Mesodermal cell (in vitro differentiated cells): ENCODE measurements at regions not wholly inside any gene's neighbourhood (a gene's known extent, or its start where the extent isn't known, plus 50 kb on each side); places are given as distances from the start of the nearest gene placed in this dataset.

Experiments
- H3K27ac ChIP-seq: 2 replicates; pipeline ENCODE4 v1.7.0; 2013; ENCODE audit warnings: mild to moderate bottlenecking, low read depth, low read length, moderate library complexity; ENCODE audit not compliant: severe bottlenecking
- H3K36me3 ChIP-seq: 2 replicates; pipeline ENCODE4 v1.7.1; 2013; ENCODE audit warnings: mild to moderate bottlenecking, low read length, moderate library complexity; ENCODE audit not compliant: control insufficient read depth, insufficient read depth
- H3K4me1 ChIP-seq: one replicate; pipeline ENCODE4 v1.7.1; 2013; ENCODE audit warnings: mild to moderate bottlenecking, low read length; ENCODE audit not compliant: insufficient read depth, control insufficient read depth, poor library complexity, severe bottlenecking
- H3K4me3 ChIP-seq: 2 replicates; pipeline ENCODE4 v1.7.0; 2013; ENCODE audit warnings: low read length, control low read depth, mild to moderate bottlenecking; ENCODE audit not compliant: insufficient read depth, poor library complexity, severe bottlenecking; ENCODE audit errors: extremely low read depth
- H3K9me3 ChIP-seq: 2 replicates; pipeline ENCODE4 v1.7.1; 2013; ENCODE audit warnings: mild to moderate bottlenecking, low read length, moderate library complexity; ENCODE audit not compliant: control insufficient read depth
- WGBS, 2 experiments: methylation state at CpG; one replicate each; pipeline ENCODE4 v1.1.5; 2013; ENCODE audit warnings: missing lambda C conversion rate in 2 of 2; ENCODE audit not compliant: insufficient coverage in 2 of 2; 5-methylcytosine and 5-hydroxymethylcytosine counted together

DNA sequence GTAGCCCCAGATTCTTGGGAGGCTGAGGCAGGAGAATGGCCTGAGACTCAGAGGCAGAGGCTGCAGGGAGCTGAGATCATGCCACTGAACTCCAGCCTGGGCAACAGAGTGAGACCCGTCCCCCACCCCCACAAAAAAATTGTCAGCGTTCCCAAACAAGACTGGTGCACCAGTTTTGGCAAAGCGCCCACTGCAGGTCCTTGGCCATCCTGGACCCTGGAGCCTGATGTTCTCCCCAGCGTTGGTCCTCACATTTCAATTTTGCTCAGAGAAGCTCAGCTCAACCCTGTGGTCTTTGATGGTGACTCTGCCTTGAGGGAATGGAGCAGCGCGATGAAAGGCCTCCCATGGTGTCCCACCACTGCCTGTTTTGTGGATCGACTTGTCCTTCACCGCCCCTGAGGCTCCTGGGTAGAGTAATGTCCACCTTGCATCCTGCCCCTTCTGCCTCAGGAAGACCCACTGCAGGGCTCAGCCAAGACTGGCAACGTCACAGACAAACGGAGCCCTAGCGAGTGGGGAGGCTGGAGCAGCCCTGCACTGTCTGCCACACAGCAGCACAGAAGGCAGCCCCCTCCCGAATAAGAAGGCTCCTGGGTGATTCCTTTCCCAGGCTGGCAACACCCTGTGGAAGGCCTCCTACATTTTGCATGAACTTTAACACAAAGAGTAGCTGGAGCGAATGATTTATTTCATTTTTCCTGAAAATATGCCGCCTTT, 410.9 kb downstream of the TCERG1L start:
- Histone ChIP-seq H3K27ac (no peak overlapping the region), H3K4me3 (no peak overlapping the region), H3K9me3 (no peaks in the 10 kb centered on the region), H3K36me3 (no peaks in the 10 kb centered on the region), H3K4me1 (no peaks in the 10 kb centered on the region)
- 78 to 92% methylated on average over 8 to 9 of the region's 14 CpGs for whole genome bisulfite sequencing, 2 experiments

DNA sequence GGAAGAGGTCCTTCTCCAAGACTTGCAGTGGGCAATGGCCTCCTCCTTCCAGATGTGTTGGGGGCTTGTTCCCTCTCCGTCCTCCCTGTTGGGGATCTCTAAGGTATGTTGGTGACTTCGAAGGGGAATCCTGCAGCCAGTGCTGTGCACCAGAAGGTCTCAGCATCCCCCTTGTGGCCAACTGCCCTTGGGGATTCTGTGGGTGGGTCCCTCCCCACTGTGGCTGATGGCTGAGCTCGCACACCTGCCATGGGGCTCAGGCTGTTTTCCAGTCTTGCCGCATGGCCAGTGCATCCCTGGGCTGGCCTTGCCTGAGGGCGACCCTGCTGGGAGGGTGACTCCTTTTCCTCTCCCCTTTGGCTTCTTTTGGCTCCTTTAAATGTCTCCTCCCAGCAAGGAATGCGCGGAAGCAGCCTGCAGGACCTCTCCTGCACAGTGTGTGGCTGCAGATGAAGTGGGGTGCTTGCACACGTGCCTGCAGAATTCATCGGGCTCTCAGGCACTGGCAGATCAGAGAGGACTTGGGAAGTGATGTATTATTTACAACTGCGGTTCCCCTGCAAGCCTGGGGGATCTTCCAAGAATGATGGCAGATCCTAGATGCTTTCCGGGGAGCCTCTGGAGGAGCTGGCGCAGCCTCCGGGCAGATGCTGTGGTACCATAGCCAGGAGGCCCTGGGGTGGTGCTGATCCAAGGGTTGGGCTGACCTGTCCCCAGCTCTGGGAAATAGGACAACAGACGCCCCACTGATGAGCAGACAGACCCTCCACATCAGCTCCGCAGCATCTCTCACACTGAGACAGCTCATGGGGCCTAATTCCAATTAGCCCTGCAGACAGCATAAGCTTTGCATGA, 410.0 kb downstream of the TCERG1L start:
- H3K27ac ChIP-seq, result no peak overlapping the region
- H3K9me3 ChIP-seq, result no peaks in the 10 kb centered on the region
- H3K36me3 ChIP-seq, result no peaks in the 10 kb centered on the region
- WGBS, 2 experiments, result 80 to 81% methylated on average over 11 to 12 of the region's 15 CpGs
- H3K4me1 ChIP-seq, result no peaks in the 10 kb centered on the region
- H3K4me3 ChIP-seq, result no peak overlapping the region

DNA sequence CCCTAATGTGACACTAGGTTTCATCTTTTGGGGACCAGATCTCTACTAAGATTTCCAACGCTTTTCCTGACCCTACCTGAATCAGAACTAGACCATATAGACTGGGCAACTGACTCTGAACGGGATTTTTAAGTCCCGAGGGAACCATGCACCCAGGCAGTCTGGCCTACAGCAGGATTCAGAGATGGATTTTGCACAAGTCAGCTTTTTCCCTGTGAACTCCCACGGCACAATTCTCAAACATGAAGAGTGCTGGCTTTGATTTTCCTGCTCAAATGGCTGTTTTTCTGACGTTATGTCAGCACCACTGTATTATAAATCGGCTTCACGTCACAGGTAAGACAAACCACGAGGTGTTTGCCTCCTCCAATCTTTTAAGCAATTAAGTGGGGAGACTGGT, 409.1 kb downstream of the TCERG1L start:
- Histone ChIP-seq H3K36me3 (no peaks in the 10 kb centered on the region), H3K4me3 (no peak overlapping the region), H3K9me3 (no peaks in the 10 kb centered on the region), H3K27ac (no peak overlapping the region), H3K4me1 (no peaks in the 10 kb centered on the region)
- 83 to 89% methylated on average over 4 to 7 of the region's 8 CpGs for WGBS, 2 experiments

DNA sequence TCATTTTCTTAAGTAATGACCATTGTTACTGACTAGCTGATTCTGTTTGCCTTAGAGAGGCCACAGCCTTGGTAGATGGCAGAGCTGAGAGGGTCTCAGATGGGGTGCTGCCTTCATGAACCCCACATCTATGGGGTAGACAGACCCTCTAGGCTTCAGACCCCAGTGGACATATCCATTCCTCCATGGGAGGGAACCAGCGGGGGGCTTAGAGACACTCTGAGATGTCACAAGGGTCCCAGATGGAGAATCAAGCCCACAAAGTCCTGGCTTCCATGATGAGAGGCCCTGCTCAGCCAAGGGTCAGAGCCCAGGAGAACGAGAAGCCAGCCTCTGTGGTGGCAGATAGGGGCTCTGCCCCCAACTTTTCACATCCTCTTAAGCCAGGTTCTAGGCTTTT, 408.6 kb downstream of the TCERG1L start:
- no peak overlapping the region for H3K27ac ChIP-seq
- no peaks in the 10 kb centered on the region for H3K9me3 ChIP-seq
- H3K36me3 ChIP-seq, result no peaks in the 10 kb centered on the region
- WGBS, 2 experiments, result 100% methylated on average over 1 of the region's 2 CpGs; no CpG with 5 or more reads in 1 of the 2 experiments
- no peak overlapping the region for H3K4me3 ChIP-seq
- H3K4me1 ChIP-seq, result no peaks in the 10 kb centered on the region

DNA sequence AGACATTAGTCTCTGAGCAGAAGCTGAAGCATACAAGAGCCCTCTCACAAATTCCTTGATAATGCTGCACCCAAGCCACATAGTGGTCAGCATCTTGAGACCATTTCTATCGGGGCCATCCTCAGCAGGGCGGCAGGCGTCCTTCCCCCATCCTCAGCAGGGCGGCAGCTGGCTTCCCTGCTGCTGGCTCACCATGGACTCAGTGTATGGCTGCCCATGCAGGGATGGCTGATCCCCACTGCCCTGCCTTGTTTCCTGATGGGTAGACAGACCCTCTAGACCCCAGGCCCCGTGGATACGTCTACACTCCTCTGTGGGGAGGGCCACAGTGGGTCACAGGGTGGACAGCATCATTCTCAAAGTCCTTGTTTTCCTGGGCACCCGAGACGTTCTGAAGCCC, 406.8 kb downstream of the TCERG1L start:
- Histone ChIP-seq H3K9me3 (no peaks in the 10 kb centered on the region), H3K36me3 (no peaks in the 10 kb centered on the region), H3K4me3 (no peak overlapping the region), H3K4me1 (no peaks in the 10 kb centered on the region), H3K27ac (no peak overlapping the region)
- 83 to 88% methylated on average over 8 of the region's 8 CpGs for WGBS, 2 experiments

DNA sequence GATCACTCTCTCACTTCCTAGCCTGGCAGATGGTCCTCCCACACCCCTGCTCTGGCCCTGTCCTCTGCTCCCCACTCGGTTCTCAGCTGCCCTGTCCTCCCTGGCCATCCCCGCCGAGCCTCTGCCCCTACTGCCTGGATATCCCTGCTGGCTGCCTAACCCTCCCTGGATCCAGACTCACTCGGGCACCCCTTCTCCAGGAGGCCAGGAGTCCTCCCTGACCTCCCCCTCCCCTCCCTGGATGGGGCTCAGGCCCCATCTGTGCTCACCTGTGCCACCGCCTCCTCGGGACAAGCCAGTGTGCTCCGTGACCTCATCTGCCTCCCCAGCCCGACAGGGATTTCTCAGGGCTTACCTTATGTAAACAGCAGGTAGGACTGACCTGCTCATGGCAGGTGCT, 406.1 kb downstream of the TCERG1L start:
- Histone ChIP-seq H3K4me1 (no peaks in the 10 kb centered on the region), H3K9me3 (no peaks in the 10 kb centered on the region), H3K4me3 (no peak overlapping the region), H3K27ac (no peak overlapping the region), H3K36me3 (no peaks in the 10 kb centered on the region)
- 79 to 80% methylated on average over 3 to 8 of the region's 8 CpGs for WGBS, 2 experiments

DNA sequence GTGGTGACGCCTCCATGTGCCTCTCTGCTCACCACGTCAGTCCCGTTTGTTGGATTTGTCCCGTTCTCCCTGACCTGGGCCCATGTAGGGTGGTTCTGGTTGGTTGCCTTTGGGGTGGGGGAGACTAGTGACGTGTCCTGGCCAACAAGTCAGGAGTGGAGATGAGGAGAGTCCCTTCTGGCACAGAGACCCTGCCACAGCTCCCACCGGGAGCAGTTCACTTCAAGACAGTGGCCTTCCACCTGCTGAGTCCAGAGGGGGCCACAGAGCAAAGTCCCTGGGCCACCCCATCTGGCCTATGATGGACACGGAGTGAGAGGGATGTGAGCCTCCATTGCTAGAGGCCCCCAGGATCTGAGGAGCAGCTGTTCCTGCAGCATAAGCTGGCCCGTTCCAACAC, 405.6 kb downstream of the TCERG1L start:
- H3K27ac ChIP-seq, result no peak overlapping the region
- no peaks in the 10 kb centered on the region for H3K9me3 ChIP-seq
- H3K36me3 ChIP-seq, result no peaks in the 10 kb centered on the region
- no peak overlapping the region for H3K4me3 ChIP-seq
- H3K4me1 ChIP-seq, result no peaks in the 10 kb centered on the region
- WGBS, 2 experiments, result 82 to 86% methylated on average over 5 to 6 of the region's 8 CpGs

DNA sequence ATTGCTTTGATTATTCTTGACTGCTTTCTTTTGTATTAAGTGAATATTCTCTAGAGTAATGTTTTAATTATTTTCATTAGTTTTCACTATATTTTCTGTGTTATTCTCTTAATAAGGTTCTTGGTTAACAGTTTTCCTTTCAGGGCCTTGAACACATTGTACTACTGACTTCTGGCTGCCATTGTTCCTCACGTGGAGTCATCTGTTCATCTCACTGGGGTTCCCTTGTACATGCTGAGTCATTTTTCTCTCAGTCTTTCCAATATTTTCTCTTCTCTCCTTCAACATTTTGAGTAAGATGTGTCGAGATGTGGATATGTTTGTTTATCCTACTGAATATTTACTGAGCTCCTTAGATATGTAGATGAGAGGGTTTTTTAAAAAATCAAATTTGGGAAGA, 400.7 kb downstream of the TCERG1L start:
- H3K4me1 ChIP-seq, result no peaks in the 10 kb centered on the region
- H3K27ac ChIP-seq, result no peak overlapping the region
- H3K4me3 ChIP-seq, result no peak overlapping the region
- H3K36me3 ChIP-seq, result no peaks in the 10 kb centered on the region
- WGBS, 2 experiments, result 44 to 100% methylated on average over 1 of the region's 2 CpGs
- no peaks in the 10 kb centered on the region for H3K9me3 ChIP-seq

DNA sequence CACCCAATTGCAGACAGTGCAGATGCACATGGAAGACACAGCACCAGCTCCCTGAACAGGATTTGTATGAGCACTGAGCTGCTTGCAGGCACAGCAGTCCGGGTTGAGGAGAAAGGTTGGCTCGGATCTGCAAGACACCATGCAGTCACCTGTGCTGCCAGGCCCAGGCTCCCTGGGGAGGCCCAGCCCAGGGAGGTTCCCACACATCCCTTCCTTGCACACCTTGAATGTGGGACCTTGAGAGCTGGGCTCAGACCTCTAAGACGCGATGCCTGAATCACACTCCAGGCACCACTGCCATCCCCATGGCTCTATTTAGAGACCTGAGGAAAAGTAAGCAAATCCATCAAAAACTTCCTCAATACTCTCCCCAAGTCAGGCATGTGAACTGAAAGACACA, 397.7 kb downstream of the TCERG1L start:
- Histone ChIP-seq H3K36me3 (no peaks in the 10 kb centered on the region), H3K4me3 (no peak overlapping the region), H3K4me1 (no peaks in the 10 kb centered on the region), H3K27ac (no peak overlapping the region), H3K9me3 (no peaks in the 10 kb centered on the region)
- WGBS, 2 experiments, result 92 to 96% methylated on average over 2 to 4 of the region's 4 CpGs

DNA sequence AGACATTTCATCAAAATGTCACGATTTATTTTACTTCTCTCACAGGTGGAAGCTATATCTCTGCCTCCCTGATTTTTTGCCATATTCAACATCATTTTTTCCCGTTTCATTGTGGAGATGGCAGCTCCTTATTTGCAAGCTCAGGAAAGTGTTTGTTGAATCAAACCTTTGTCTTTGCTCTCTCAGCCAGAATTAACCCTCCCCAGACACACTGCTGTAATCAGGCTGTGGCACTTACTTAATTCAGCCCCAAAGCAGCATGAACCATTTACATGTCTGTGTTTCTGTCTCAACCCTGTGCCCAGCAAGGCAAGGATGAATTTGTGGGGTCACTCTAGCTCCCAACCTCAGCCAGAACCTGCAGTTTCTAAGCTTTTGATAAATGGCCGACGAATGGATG, 397.2 kb downstream of the TCERG1L start:
- no peaks in the 10 kb centered on the region for H3K4me1 ChIP-seq
- H3K4me3 ChIP-seq, result no peak overlapping the region
- 61 to 86% methylated on average over 4 of the region's 4 CpGs for WGBS, 2 experiments
- no peak overlapping the region for H3K27ac ChIP-seq
- H3K36me3 ChIP-seq, result no peaks in the 10 kb centered on the region
- H3K9me3 ChIP-seq, result no peaks in the 10 kb centered on the region

DNA sequence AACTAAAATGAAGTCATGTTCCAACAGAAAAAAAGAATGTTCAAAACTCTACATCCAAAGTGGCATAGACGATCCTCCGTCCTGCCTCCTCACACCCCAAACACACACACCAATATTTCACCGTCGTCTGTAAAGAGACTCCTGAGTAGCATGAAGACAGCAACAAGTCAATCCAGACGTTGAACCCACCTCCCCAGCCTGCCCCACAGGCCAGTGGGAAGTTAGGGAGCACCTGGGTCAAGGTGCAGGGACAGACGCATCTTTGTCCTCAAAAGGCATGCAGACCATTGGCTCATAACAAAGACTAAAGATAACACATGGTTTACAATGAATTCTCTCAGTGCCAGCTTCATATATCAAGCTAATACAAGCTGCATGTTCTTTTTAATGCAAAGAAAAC, 396.5 kb downstream of the TCERG1L start:
- H3K27ac ChIP-seq, result no peak overlapping the region
- no peaks in the 10 kb centered on the region for H3K4me1 ChIP-seq
- whole genome bisulfite sequencing, 2 experiments, result 65% methylated on average over 2 of the region's 6 CpGs; no CpG with 5 or more reads in 1 of the 2 experiments
- no peak overlapping the region for H3K4me3 ChIP-seq
- no peaks in the 10 kb centered on the region for H3K36me3 ChIP-seq
- no peaks in the 10 kb centered on the region for H3K9me3 ChIP-seq
